ENCODE measurements at regions not wholly inside any gene's neighbourhood (a gene's known extent, or its start where the extent isn't known, plus 50 kb on each side); places are given as distances from the start of the nearest gene placed in this dataset.

DNA sequence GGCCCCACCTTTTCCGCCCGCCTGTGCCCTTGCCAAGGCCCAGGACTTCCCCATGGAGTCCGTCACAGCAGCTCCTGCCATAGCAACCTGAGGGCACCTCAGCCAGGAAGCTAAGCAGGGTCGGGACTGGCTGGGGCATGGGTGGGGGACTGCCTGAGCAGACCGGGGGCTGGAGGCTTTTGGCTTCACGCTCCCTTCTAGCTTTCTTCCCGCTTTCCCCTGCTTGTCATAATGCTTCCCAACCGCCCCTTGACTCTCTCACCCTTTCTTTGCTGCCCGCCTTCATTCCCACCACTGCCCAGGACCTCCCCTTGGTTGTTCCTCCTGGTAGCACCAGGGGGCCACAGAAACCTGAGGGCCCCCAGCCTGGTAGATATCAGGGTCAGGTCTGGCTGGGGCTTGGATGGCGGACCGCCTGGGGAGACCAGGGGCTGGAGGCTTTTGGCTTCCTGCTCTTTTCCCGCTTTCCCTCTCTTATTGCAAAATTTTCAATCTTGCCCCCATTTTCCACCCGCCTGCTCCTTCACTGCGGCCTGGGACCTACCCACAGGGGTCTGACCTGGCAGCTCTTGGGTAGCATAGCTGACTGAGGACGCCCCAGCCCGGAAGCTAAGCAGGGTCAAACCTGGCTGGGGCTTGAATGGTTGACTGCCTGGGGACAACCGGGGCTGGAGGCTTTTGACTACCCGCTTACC, 2287.7 kb downstream of the TP53TG3F start:
- no CpG with 5 or more reads among the region's 18 CpGs for WGBS (ENCODE audit: extremely low coverage, insufficient read length, low lambda C conversion rate)
- Mint-ChIP-seq H3K27ac (no peak overlapping the region), H3K36me3 (ENCODE audit: insufficient read depth in 1 of 3, low read depth in 3 of 3) (peaks cover 24 to 32% (median 27%) of the 10 kb centered on the region in 3 experiments), H3K27me3 (ENCODE audit: low read depth) (peaks cover 4% of the 10 kb centered on the region), H3K4me1 (no peaks in the 10 kb centered on the region), H3K9me3 (peaks cover 88 to 98% of the 10 kb centered on the region in 2 experiments), H3K4me3 (no peak overlapping the region)
- no peak overlapping the region for H4K91ac ChIP-seq (ENCODE audit: insufficient read length, low read depth, low read length)
- H3K14ac ChIP-seq (ENCODE audit: insufficient read depth, low read length): no peak overlapping the region
- H3K56ac ChIP-seq (ENCODE audit: insufficient read length, low read depth, low read length): no peak overlapping the region
- H3K9me3 ChIP-seq (ENCODE audit: control insufficient read depth, low read depth, low read length): peaks cover 98% of the 10 kb centered on the region
- H3K23ac ChIP-seq (ENCODE audit: insufficient read length, low read depth, low read length): no peak overlapping the region
- H3K27me3 ChIP-seq (ENCODE audit: insufficient read depth, low read length): no peaks in the 10 kb centered on the region
- H3K4ac ChIP-seq (ENCODE audit: low read depth, low read length): no peak overlapping the region
- no peak overlapping the region for H2BK20ac ChIP-seq (ENCODE audit: low read depth, low read length, poor library complexity, severe bottlenecking)
- H4K8ac ChIP-seq (replicated peaks; ENCODE audit: insufficient read length, low read depth, low read length): no peak overlapping the region
- no peak overlapping the region for H2BK5ac ChIP-seq (ENCODE audit: insufficient read length, low read length)
- no peak for DNase-seq
- no peak overlapping the region for H3T11ph ChIP-seq (ENCODE audit: low read length)
- H3K23me2 ChIP-seq (ENCODE audit: insufficient read length, low read depth, low read length, poor library complexity, severe bottlenecking): no peaks in the 10 kb centered on the region
- no peak overlapping the region for H2BK120ac ChIP-seq (ENCODE audit: low read depth, low read length, poor library complexity, severe bottlenecking)
- no peak overlapping the region for H3K9ac ChIP-seq (ENCODE audit: extremely low read depth, insufficient read length, low read length)
- H2BK12ac ChIP-seq (ENCODE audit: insufficient read length, low read depth, low read length): no peak overlapping the region
- H3K79me2 ChIP-seq (ENCODE audit: insufficient read depth, low read length): no peaks in the 10 kb centered on the region
- no peak overlapping the region for H2AK5ac ChIP-seq (ENCODE audit: insufficient read length, low read length)
- no peak overlapping the region for H4K5ac ChIP-seq (ENCODE audit: insufficient read length, low read depth, low read length)
- no peak overlapping the region for H3K27ac ChIP-seq (ENCODE audit: insufficient read length, low read depth, low read length)
- H3K4me1 ChIP-seq (ENCODE audit: insufficient read depth, low read length): no peaks in the 10 kb centered on the region
- TF ChIP-seq, protein P1, sequence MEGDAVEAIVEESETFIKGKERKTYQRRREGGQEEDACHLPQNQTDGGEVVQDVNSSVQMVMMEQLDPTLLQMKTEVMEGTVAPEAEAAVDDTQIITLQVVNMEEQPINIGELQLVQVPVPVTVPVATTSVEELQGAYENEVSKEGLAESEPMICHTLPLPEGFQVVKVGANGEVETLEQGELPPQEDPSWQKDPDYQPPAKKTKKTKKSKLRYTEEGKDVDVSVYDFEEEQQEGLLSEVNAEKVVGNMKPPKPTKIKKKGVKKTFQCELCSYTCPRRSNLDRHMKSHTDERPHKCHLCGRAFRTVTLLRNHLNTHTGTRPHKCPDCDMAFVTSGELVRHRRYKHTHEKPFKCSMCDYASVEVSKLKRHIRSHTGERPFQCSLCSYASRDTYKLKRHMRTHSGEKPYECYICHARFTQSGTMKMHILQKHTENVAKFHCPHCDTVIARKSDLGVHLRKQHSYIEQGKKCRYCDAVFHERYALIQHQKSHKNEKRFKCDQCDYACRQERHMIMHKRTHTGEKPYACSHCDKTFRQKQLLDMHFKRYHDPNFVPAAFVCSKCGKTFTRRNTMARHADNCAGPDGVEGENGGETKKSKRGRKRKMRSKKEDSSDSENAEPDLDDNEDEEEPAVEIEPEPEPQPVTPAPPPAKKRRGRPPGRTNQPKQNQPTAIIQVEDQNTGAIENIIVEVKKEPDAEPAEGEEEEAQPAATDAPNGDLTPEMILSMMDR (conservative IDR thresholded peaks at IDR 0.05): no peak
- no peak overlapping the region for H3K18ac ChIP-seq (ENCODE audit: insufficient read length, low read depth, low read length)
- no peaks in the 10 kb centered on the region for H3K79me1 ChIP-seq (ENCODE audit: insufficient read depth, low read depth, low read length, poor library complexity, severe bottlenecking)
- H3K4me2 ChIP-seq (ENCODE audit: insufficient read depth, insufficient read length, low read length): no peak overlapping the region
- no peak overlapping the region for H2BK15ac ChIP-seq (ENCODE audit: low read depth, low read length)
- no peaks in the 10 kb centered on the region for H4K20me1 ChIP-seq (ENCODE audit: control insufficient read depth, insufficient read depth, insufficient read length)
- no peak overlapping the region for H2AFZ ChIP-seq (ENCODE audit: low read length)

All from H9 (cell line).